NT2/D1 (cell line): ENCODE measurements at regions not wholly inside any gene's neighbourhood (a gene's known extent, or its start where the extent isn't known, plus 50 kb on each side); places are given as distances from the start of the nearest gene placed in this dataset.

ENCODE experiments used
- SUZ12 ChIP-seq: IDR thresholded peaks from 2 replicates; pipeline ENCODE4 v1.6.1; 2011; ENCODE audit not compliant: insufficient read length, insufficient read depth; ENCODE audit errors: extremely low read depth
- YY1 ChIP-seq: IDR thresholded peaks from 2 replicates; pipeline ENCODE4 v1.6.1; 2011; ENCODE audit not compliant: insufficient read length, insufficient read depth
- ZNF274 ChIP-seq: IDR thresholded peaks from 2 replicates; pipeline ENCODE4 v1.6.1; 2011; ENCODE audit warnings: mild to moderate bottlenecking, low read depth, low read length

- TF ChIP-seq ZNF274, result no peak
- TF ChIP-seq YY1, result no peak
- no peak for TF ChIP-seq SUZ12
Observed at GRCh38 chr2:221042926-221043325, 529.2 kb downstream of the EPHA4 start.
